Left lung (tissue), 4 donors: ENCODE measurements at regions not wholly inside any gene's neighbourhood (a gene's known extent, or its start where the extent isn't known, plus 50 kb on each side); places are given as distances from the start of the nearest gene placed in this dataset.

Experiments used
- ATAC-seq: fragments of 200-7000 bp; cut with Tn5 transposase; one replicate; pipeline ENCODE4 v1.9.1; 2020; ENCODE audit warnings: moderate library complexity
- DNase-seq, 4 donors: peaks; one replicate each; pipeline ENCODE4 v3.0.0-alpha.2; 2013 to 2020
- H3K27ac ChIP-seq, 2 donors: fragments of 200-600 bp; sonication (generic) in 1 of 2; one replicate each; pipeline versions ENCODE4 v1.5.0 to v1.8.0; 2020 to 2021
- H3K27me3 ChIP-seq, 2 donors: fragments of 200-600 bp; sonication (generic) in 1 of 2; one replicate each; pipeline versions ENCODE4 v1.5.0 to v1.8.0; 2020 to 2021
- H3K36me3 ChIP-seq, 2 donors: fragments of 200-600 bp; sonication (generic) in 1 of 2; one replicate each; pipeline versions ENCODE4 v1.5.0 to v1.8.0; 2020 to 2021
- H3K4me1 ChIP-seq, 2 donors: fragments of 200-600 bp; one replicate each; pipeline ENCODE4 v1.8.0; 2021
- H3K4me3 ChIP-seq, 2 donors: fragments of 200-600 bp; sonication (generic) in 1 of 2; one replicate each; pipeline versions ENCODE4 v1.5.0 to v1.8.0; 2020 to 2021; ENCODE audit warnings: mild to moderate bottlenecking in 1 of 2
- H3K9me3 ChIP-seq, 2 donors: fragments of 200-600 bp; sonication (generic) in 1 of 2; one replicate each; pipeline versions ENCODE4 v1.5.0 to v1.8.0; 2020 to 2021
- intact Hi-C, 2 donors: fragments of 100-400 bp; cut with DNase I; formaldehyde crosslinking; loops; one replicate each; pipeline versions ENCODE4 v1.11.2 to v1.14.2; 2022
- TF ChIP-seq, protein P1 (sequence below), 2 donors: fragments of 200-600 bp; sonication (generic) in 1 of 2; IDR thresholded peaks; one replicate each; pipeline versions ENCODE4 v1.5.0 to v1.8.0; 2021; ENCODE audit warnings: antibody characterized with exemption in 2 of 2
- donor health status: DM: no; HTN: yes; CAD: no.
- donor health status: DM: no; HTN: no; CAD: no.

GRCh38 chr3:176439729-176440128 lies 757.6 kb downstream of the TBL1XR1 start:
- Histone ChIP-seq H3K4me1 (no peaks in the 10 kb centered on the region), H3K27ac (no peak overlapping the region), H3K36me3 (no peaks in the 10 kb centered on the region), H3K4me3 (no peak overlapping the region), H3K27me3 (no peaks in the 10 kb centered on the region), H3K9me3 (peaks cover 0 to 4% of the 10 kb centered on the region in 2 donors)
- TF ChIP-seq, protein P1, sequence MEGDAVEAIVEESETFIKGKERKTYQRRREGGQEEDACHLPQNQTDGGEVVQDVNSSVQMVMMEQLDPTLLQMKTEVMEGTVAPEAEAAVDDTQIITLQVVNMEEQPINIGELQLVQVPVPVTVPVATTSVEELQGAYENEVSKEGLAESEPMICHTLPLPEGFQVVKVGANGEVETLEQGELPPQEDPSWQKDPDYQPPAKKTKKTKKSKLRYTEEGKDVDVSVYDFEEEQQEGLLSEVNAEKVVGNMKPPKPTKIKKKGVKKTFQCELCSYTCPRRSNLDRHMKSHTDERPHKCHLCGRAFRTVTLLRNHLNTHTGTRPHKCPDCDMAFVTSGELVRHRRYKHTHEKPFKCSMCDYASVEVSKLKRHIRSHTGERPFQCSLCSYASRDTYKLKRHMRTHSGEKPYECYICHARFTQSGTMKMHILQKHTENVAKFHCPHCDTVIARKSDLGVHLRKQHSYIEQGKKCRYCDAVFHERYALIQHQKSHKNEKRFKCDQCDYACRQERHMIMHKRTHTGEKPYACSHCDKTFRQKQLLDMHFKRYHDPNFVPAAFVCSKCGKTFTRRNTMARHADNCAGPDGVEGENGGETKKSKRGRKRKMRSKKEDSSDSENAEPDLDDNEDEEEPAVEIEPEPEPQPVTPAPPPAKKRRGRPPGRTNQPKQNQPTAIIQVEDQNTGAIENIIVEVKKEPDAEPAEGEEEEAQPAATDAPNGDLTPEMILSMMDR (IDR thresholded peaks at IDR 0.05), result no peak
- intact Hi-C loops, result no loop called here
- ATAC-seq, result no peak
- no peak for DNase-seq

- no peak overlapping the region for H3K4me3 ChIP-seq
- intact Hi-C loops, result no loop called here
- TF ChIP-seq, protein P1 (IDR thresholded peaks at IDR 0.05), result no peak
- no peak overlapping the region for H3K27ac ChIP-seq
- H3K9me3 ChIP-seq, result no peaks in the 10 kb centered on the region
- H3K27me3 ChIP-seq, result no peaks in the 10 kb centered on the region
- no peaks in the 10 kb centered on the region for H3K4me1 ChIP-seq
- ATAC-seq, result no peak
- no peak for DNase-seq
- H3K36me3 ChIP-seq, result no peaks in the 10 kb centered on the region
Observed at GRCh38 chr3:176431991-176432390, 765.3 kb downstream of the TBL1XR1 start.

- H3K27ac ChIP-seq, result no peak overlapping the region
- ATAC-seq (no peak), DNase-seq (no peak)
- H3K4me1 ChIP-seq, result no peaks in the 10 kb centered on the region
- no peaks in the 10 kb centered on the region for H3K9me3 ChIP-seq
- no peaks in the 10 kb centered on the region for H3K36me3 ChIP-seq
- intact Hi-C loops, result no loop called here
- TF ChIP-seq, protein P1 (IDR thresholded peaks at IDR 0.05), result no peak
- H3K4me3 ChIP-seq, result no peak overlapping the region
- H3K27me3 ChIP-seq, result no peaks in the 10 kb centered on the region
Observed at GRCh38 chr3:176431038-176431418, 766.3 kb downstream of the TBL1XR1 start.

DNA sequence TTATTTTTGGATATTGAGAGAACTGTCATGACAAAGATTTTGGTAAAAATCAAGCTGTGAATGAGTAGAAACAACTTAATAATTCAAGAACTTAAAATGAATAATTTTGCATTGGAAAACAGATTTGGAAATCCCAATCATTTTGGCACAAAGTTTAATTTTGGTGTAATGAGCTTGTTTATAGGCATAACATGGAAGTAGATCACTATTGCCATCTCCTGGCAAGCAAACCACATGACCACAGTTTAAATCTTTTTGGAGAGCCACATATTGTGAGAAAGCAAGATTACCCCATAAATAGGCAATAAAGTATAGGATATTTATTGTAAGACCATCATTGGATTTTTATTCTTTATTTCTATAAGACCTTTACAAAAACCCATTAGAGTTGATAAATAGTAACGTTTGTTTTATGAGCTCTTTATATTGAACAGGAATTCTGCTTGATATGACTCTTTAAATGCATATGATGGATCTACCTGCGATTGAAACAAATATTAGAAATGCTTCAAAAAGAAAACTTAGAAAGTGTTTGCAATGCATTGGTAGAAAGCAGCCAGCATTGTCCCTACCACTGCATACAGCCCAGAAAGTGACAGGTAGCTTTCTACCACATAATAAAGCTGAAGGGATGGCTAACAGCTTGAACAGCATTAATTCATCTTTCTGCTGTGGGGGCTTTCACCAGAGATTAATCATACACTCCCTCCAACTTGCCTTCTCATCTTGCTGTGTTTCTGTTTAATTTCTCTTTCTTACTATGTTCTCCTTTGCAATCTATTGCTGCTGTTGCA lies 766.8 kb downstream of the TBL1XR1 start:
- TF ChIP-seq, protein P1 (IDR thresholded peaks at IDR 0.05), result peak in 1 of 2 donors; percentile 45
- intact Hi-C loops, result no loop called here
- no peaks in the 10 kb centered on the region for H3K9me3 ChIP-seq
- ATAC-seq (peak; percentile 64), DNase-seq (peak in 2 of 4 donors; percentile 46 to 67)
- no peak overlapping the region for H3K27ac ChIP-seq
- no peaks in the 10 kb centered on the region for H3K36me3 ChIP-seq
- H3K4me1 ChIP-seq, result no peaks in the 10 kb centered on the region
- no peaks in the 10 kb centered on the region for H3K27me3 ChIP-seq
- no peak overlapping the region for H3K4me3 ChIP-seq

DNA sequence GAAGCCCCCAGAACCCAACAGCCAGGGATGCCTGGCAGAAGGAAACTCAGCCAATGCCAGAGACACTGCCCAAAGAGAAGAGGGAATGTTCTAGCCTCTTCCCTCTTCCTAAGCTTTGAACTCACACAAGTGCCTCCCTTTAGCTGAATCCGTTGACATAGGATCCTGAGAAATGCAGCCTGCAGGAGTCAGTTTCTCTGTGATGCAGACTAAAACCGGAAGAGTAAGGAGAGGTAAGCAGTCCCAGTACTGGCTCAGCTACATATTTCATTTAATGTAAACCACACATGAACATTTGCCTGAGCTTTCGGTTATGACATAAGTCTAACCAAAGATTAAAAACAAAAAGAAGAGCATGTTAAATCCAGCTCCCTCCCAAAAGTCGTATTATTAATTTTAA lies 768.7 kb downstream of the TBL1XR1 start:
- DNase-seq (no peak), ATAC-seq (no peak)
- H3K9me3 ChIP-seq, result no peaks in the 10 kb centered on the region
- H3K4me3 ChIP-seq, result no peak overlapping the region
- H3K4me1 ChIP-seq, result no peaks in the 10 kb centered on the region
- TF ChIP-seq, protein P1 (IDR thresholded peaks at IDR 0.05), result no peak
- H3K27ac ChIP-seq, result no peak overlapping the region
- intact Hi-C loops, result no loop called here
- H3K27me3 ChIP-seq, result no peaks in the 10 kb centered on the region
- H3K36me3 ChIP-seq, result no peaks in the 10 kb centered on the region
